HCT116 (cell line): ENCODE measurements at regions not wholly inside any gene's neighbourhood (a gene's known extent, or its start where the extent isn't known, plus 50 kb on each side); places are given as distances from the start of the nearest gene placed in this dataset.

Experiments
- ATAC-seq: fragments of 200-7000 bp; cut with Tn5 transposase; 2 replicates; pipeline ENCODE4 v1.9.1; 2020; ENCODE audit warnings: mild to moderate bottlenecking, moderate library complexity
- BruUV-seq: library from RNA; stranded (reverse); fragments of 400-500 nt; replicated peaks from 2 replicates; lab custom pipeline; 2021; lab: Mats Ljungman, UMichigan
- CTCF ChIA-PET: fragments of 300-600 bp; sonication (Branson Sonifier 250); formaldehyde crosslinking; loops from one replicate; lab custom pipeline; 2021; ENCODE audit warnings: antibody characterized with exemption; lab: Charles Lee
- POLR2A ChIA-PET: fragments of 300-600, 350-600 bp; sonication (Branson Sonifier 250); formaldehyde crosslinking; loops from one replicate; lab custom pipeline; 2021; ENCODE audit warnings: antibody characterized with exemption; lab: Charles Lee
- RAD21 ChIA-PET, 2 experiments: fragments of 300-600 bp; sonication (Branson Sonifier 250); formaldehyde crosslinking; loops; one replicate each; lab custom pipeline; 2023; ENCODE audit warnings: low total read pairs in 2 of 2; ENCODE audit not compliant: uncharacterized antibody in 2 of 2, unreplicated experiment in 2 of 2, low non-redundant PET in 1 of 2; lab: Charles Lee
- DNase-seq: peaks from one replicate; pipeline ENCODE4 v3.0.0-alpha.2; 2010; ENCODE audit warnings: low read depth, low spot score
- H2AFZ ChIP-seq: fragments of 200-600 bp; shearing (Covaris generic), sonication (generic); 2 replicates; pipeline ENCODE4 v1.6.1; 2017; ENCODE audit warnings: low read depth, mixed run types, mixed read lengths, antibody characterized with exemption, low read length; ENCODE audit not compliant: poor library complexity, severe bottlenecking
- H3K27ac ChIP-seq: 2 replicates; pipeline ENCODE4 v1.5.1; 2012; ENCODE audit warnings: low read depth, low read length
- H3K27me3 ChIP-seq: fragments of 200-600 bp; sonication (generic); 2 replicates; pipeline ENCODE4 v1.6.1; 2016; ENCODE audit warnings: mixed run types, low read length, mixed read lengths; ENCODE audit not compliant: insufficient read depth
- H3K36me3 ChIP-seq, 2 experiments: fragments of 200-500 bp in 1 of 2; fragments of 200-600 bp in 1 of 2; sonication (Bioruptor generic) in 1 of 2; sonication (generic) in 1 of 2; 2 replicates each; pipeline versions ENCODE4 v1.5.1 to v1.6.1; 2014 to 2016; ENCODE audit warnings: low read length in 2 of 2, inconsistent platforms in 1 of 2, mixed read lengths in 1 of 2, mixed run types in 1 of 2; ENCODE audit not compliant: insufficient read depth in 2 of 2, control insufficient read depth in 1 of 2
- H3K4me1 ChIP-seq, 2 experiments: fragments of 200-600 bp in 1 of 2; sonication (generic) in 1 of 2; 2 replicates each; pipeline versions ENCODE4 v1.5.1 to v1.6.1; 2012 to 2017; ENCODE audit warnings: low read length in 2 of 2, inconsistent platforms in 1 of 2, mild to moderate bottlenecking in 1 of 2, mixed read lengths in 1 of 2, mixed run types in 1 of 2, moderate library complexity in 1 of 2; ENCODE audit not compliant: insufficient read depth in 2 of 2, control insufficient read depth in 1 of 2
- H3K4me2 ChIP-seq: fragments of 200-600 bp; sonication (generic); 2 replicates; pipeline ENCODE4 v1.6.1; 2017; ENCODE audit warnings: mixed run types, low read length, mixed read lengths
- H3K4me3 ChIP-seq, 2 experiments: fragments of 200-600 bp in 1 of 2; sonication (generic) in 1 of 2; replicated peaks in 1 of 2; 2 replicates each; pipeline ENCODE4 v1.5.1; 2011 to 2016; ENCODE audit warnings: low read length in 2 of 2, control low read depth in 1 of 2, low read depth in 1 of 2, mild to moderate bottlenecking in 1 of 2, mixed read lengths in 1 of 2, mixed run types in 1 of 2
- H3K79me2 ChIP-seq: fragments of 200-600 bp; sonication (generic); 2 replicates; pipeline ENCODE4 v1.6.1; 2017; ENCODE audit warnings: mild to moderate bottlenecking, mixed run types, low read length, moderate library complexity, mixed read lengths; ENCODE audit not compliant: insufficient read depth
- H3K9ac ChIP-seq: fragments of 200-600 bp; sonication (generic); 2 replicates; pipeline ENCODE4 v1.6.1; 2016; ENCODE audit warnings: low read length, mixed read lengths
- H3K9me2 ChIP-seq: fragments of 200-600 bp; sonication (generic), shearing (Covaris generic); 2 replicates; pipeline ENCODE4 v1.6.1; 2017; ENCODE audit warnings: mixed run types, mild to moderate bottlenecking, moderate library complexity; ENCODE audit not compliant: insufficient read depth
- H3K9me3 ChIP-seq, 2 experiments: fragments of 200-500 bp in 1 of 2; fragments of 200-600 bp in 1 of 2; sonication (Bioruptor generic) in 1 of 2; sonication (generic) in 1 of 2; 2 replicates each; pipeline ENCODE4 v1.6.1; 2014 to 2017; ENCODE audit warnings: low read length in 2 of 2, mixed read lengths in 2 of 2, inconsistent platforms in 1 of 2, low read depth in 1 of 2, mild to moderate bottlenecking in 1 of 2, mixed run types in 1 of 2, moderate library complexity in 1 of 2; ENCODE audit not compliant: control insufficient read depth in 1 of 2, insufficient read depth in 1 of 2
- H4K20me1 ChIP-seq: fragments of 200-600 bp; sonication (generic), shearing (Covaris generic); 2 replicates; pipeline ENCODE4 v1.6.1; 2017; ENCODE audit warnings: mixed run types, mild to moderate bottlenecking, moderate library complexity; ENCODE audit not compliant: insufficient read depth
- ATF3 ChIP-seq: IDR thresholded peaks from 2 replicates; pipeline ENCODE4 v1.6.1; 2012
- CBX3 ChIP-seq: IDR thresholded peaks from 2 replicates; pipeline ENCODE4 v1.6.1; 2012; ENCODE audit warnings: low read depth
- EGR1 ChIP-seq: IDR thresholded peaks from 2 replicates; pipeline ENCODE4 v1.6.1; 2012; ENCODE audit warnings: low read depth
- EZH2 ChIP-seq: fragments of 200-600 bp; sonication (generic); IDR thresholded peaks from 2 replicates; pipeline ENCODE4 v1.6.1; 2017; ENCODE audit warnings: antibody characterized with exemption, mixed run types
- EZH2phosphoT487 ChIP-seq: fragments of 200-600 bp; IDR thresholded peaks from 2 replicates; pipeline ENCODE4 v1.6.1; 2018; ENCODE audit warnings: antibody characterized with exemption, borderline replicate concordance
- MAX ChIP-seq: IDR thresholded peaks from 2 replicates; pipeline ENCODE4 v1.6.1; 2012
- POLR2A ChIP-seq: IDR thresholded peaks from 2 replicates; pipeline ENCODE4 v1.7.0; 2011; ENCODE audit warnings: borderline replicate concordance; ENCODE audit not compliant: insufficient read depth, insufficient read length; ENCODE audit errors: extremely low read depth
- POLR2AphosphoS5 ChIP-seq: IDR thresholded peaks from 2 replicates; pipeline ENCODE4 v1.6.1; 2011; ENCODE audit warnings: mild to moderate bottlenecking, low read depth, low read length, moderate library complexity
- REST ChIP-seq: IDR thresholded peaks from 2 replicates; pipeline ENCODE4 v1.6.1; 2012; ENCODE audit warnings: low read depth
- SIN3A ChIP-seq: IDR thresholded peaks from 2 replicates; pipeline ENCODE4 v1.6.1; 2012; ENCODE audit warnings: low read depth
- SP1 ChIP-seq: IDR thresholded peaks from 2 replicates; pipeline ENCODE4 v1.6.1; 2012; ENCODE audit warnings: low read depth
- SRF ChIP-seq: IDR thresholded peaks from 2 replicates; pipeline ENCODE4 v1.6.1; 2012; ENCODE audit warnings: low read depth
- ZFX ChIP-seq: fragments of 450-650 bp; IDR thresholded peaks from 2 replicates; pipeline ENCODE4 v1.6.1; 2017
- intact Hi-C: fragments of 100-400 bp; cut with micrococcal nuclease; formaldehyde crosslinking; loops from 2 replicates; pipeline ENCODE4 v1.10.0; 2022

- TF ChIP-seq REST (no peak), SRF (no peak), ATF3 (no peak), EGR1 (no peak), MAX (no peak), SIN3A (no peak), EZH2 (no peak)
Observed at GRCh38 chr2:240360645-240361475, 74.6 kb upstream of the GPC1 start (continued).

GRCh38 chr2:240362216-240362755 lies 73.2 kb upstream of the GPC1 start:
- TF ChIP-seq SP1 (no peak), POLR2AphosphoS5 (no peak), EZH2phosphoT487 (no peak), EGR1 (no peak), SIN3A (no peak), ZFX (no peak), POLR2A (no peak), CBX3 (no peak), ATF3 (no peak)
- ChIA-PET POLR2A (no interaction called here), RAD21 (no interaction called here), CTCF (no interaction called here)
- H4K20me1 ChIP-seq: no peaks in the 10 kb centered on the region
- no peak overlapping the region for H3K4me3 ChIP-seq
- no peak overlapping the region for H2AFZ ChIP-seq
- DNase-seq: no peak
- no peaks in the 10 kb centered on the region for H3K9me2 ChIP-seq
- no peaks in the 10 kb centered on the region for H3K4me1 ChIP-seq
- ATAC-seq: no peak
- no peak overlapping the region for H3K27ac ChIP-seq
- peaks cover 0 to 11% of the 10 kb centered on the region in 2 experiments; a peak in 2 of 4 replicates for H3K9me3 ChIP-seq
- H3K27me3 ChIP-seq: no peaks in the 10 kb centered on the region
- no peaks in the 10 kb centered on the region for H3K79me2 ChIP-seq
- intact Hi-C loops: no loop called here
- no peak overlapping the region for H3K9ac ChIP-seq
- no TSS peak for BruUV-seq
- H3K4me2 ChIP-seq: no peak overlapping the region
- H3K36me3 ChIP-seq: no peaks in the 10 kb centered on the region; a peak in 1 of 4 replicates
